GM12878 (cell line): ENCODE measurements at regions not wholly inside any gene's neighbourhood (a gene's known extent, or its start where the extent isn't known, plus 50 kb on each side); places are given as distances from the start of the nearest gene placed in this dataset.

Source experiments
- ATAC-seq: fragments of 200-7000 bp; cut with Tn5 transposase; 3 replicates; pipeline ENCODE4 v1.9.1; 2020; ENCODE audit warnings: mild to moderate bottlenecking, moderate library complexity
- BruUV-seq: library from RNA; stranded (reverse); fragments of 400-500 nt; replicated peaks from 2 replicates; lab custom pipeline; 2021; lab: Mats Ljungman, UMichigan
- CTCF ChIA-PET: fragments of 300-600 bp; sonication (Branson Sonifier 250); formaldehyde crosslinking; extraction: SDS; loops from one replicate; lab custom pipeline; 2021; ENCODE audit warnings: inconsistent platforms; lab: Yijun Ruan, JAX
- POLR2A ChIA-PET: fragments of 350-600 bp; formaldehyde crosslinking; extraction: SDS; loops from one replicate; lab custom pipeline; 2021; ENCODE audit warnings: inconsistent platforms; lab: Charles Lee
- RAD21 ChIA-PET: fragments of 300-600 bp; sonication (Branson Sonifier 250); formaldehyde crosslinking; loops from one replicate; lab custom pipeline; 2023; ENCODE audit warnings: antibody characterized with exemption; ENCODE audit not compliant: unreplicated experiment; lab: Charles Lee
- SMC1A ChIA-PET: fragments of 300-600 bp; sonication (Branson Sonifier 250); formaldehyde crosslinking; loops from one replicate; lab custom pipeline; 2023; ENCODE audit not compliant: unreplicated experiment, uncharacterized antibody; lab: Charles Lee
- DNase-seq: peaks from one replicate; pipeline ENCODE4 v3.0.0-alpha.2; 2011; ENCODE audit warnings: low read depth, low spot score
- FAIRE-seq: peaks from 3 replicates; lab custom pipeline; 2011; peaks lifted over from hg19 to GRCh38; lab: Jason Lieb, UNC
- H2AFZ ChIP-seq: 2 replicates; pipeline ENCODE4 v1.6.0; 2011; ENCODE audit warnings: low read depth, low read length, control low read depth; ENCODE audit not compliant: control insufficient read depth
- H3K27ac ChIP-seq: 2 replicates; pipeline ENCODE4 v1.5.1; 2011; ENCODE audit warnings: control low read depth; ENCODE audit not compliant: control insufficient read depth, insufficient read depth
- H3K27me3 ChIP-seq, 2 experiments: replicated peaks in 1 of 2; 2 replicates each; pipeline versions ENCODE4 v1.6.0 to v1.6.1; 2011; ENCODE audit warnings: low read length in 1 of 2; ENCODE audit not compliant: control insufficient read depth in 2 of 2, insufficient read depth in 2 of 2
- H3K36me3 ChIP-seq, 2 experiments: 2 replicates each; pipeline ENCODE4 v1.5.1; 2011; ENCODE audit warnings: low read length in 1 of 2; ENCODE audit not compliant: control insufficient read depth in 2 of 2, insufficient read depth in 2 of 2
- H3K4me1 ChIP-seq: 2 replicates; pipeline ENCODE4 v1.6.1; 2011; ENCODE audit warnings: mild to moderate bottlenecking, low read length, moderate library complexity, mixed read lengths; ENCODE audit not compliant: control insufficient read depth, insufficient read depth
- H3K4me2 ChIP-seq: 2 replicates; pipeline ENCODE4 v1.6.0; 2011; ENCODE audit warnings: control low read depth; ENCODE audit not compliant: control insufficient read depth, insufficient read depth
- H3K4me3 ChIP-seq: fragments of 200-600 bp; sonication (generic); 2 replicates; pipeline ENCODE4 v1.5.1; 2016
- H3K79me2 ChIP-seq: 2 replicates; pipeline ENCODE4 v1.6.0; 2011; ENCODE audit warnings: low read length; ENCODE audit not compliant: control insufficient read depth, insufficient read depth
- H3K9ac ChIP-seq: 2 replicates; pipeline ENCODE4 v1.8.0; 2011; ENCODE audit warnings: low read length, control low read depth, mixed read lengths; ENCODE audit not compliant: control insufficient read depth, insufficient read depth
- H3K9me3 ChIP-seq: replicated peaks from 3 replicates; pipeline ENCODE4 v1.5.1; 2011; ENCODE audit warnings: mild to moderate bottlenecking, low read length; ENCODE audit not compliant: control insufficient read depth, insufficient read depth
- H4K20me1 ChIP-seq: 2 replicates; pipeline ENCODE4 v1.6.0; 2011; ENCODE audit not compliant: control insufficient read depth, insufficient read depth
- ASH2L ChIP-seq: fragments of 300-600, 200-600 bp; sonication (generic); IDR thresholded peaks from 2 replicates; pipeline ENCODE4 v1.6.1; 2017; ENCODE audit warnings: low read depth, mild to moderate bottlenecking, borderline replicate concordance
- ATF7 ChIP-seq: fragments of 450-650 bp; IDR thresholded peaks from 2 replicates; pipeline ENCODE4 v1.6.1; 2016; ENCODE audit warnings: low read depth, mild to moderate bottlenecking
- BHLHE40 ChIP-seq, 2 experiments: fragments of 450-650 bp in 1 of 2; IDR thresholded peaks; 2 replicates each; pipeline ENCODE4 v1.6.1; 2011 to 2017; ENCODE audit warnings: low read depth in 2 of 2, borderline replicate concordance in 1 of 2, improper control_type of control experiment in 1 of 2, low read length in 1 of 2, mild to moderate bottlenecking in 1 of 2
- CEBPB ChIP-seq, 2 experiments: fragments of 150-350 bp in 1 of 2; IDR thresholded peaks; 2 replicates each; pipeline ENCODE4 v1.6.1; 2012 to 2014; ENCODE audit warnings: low read depth in 2 of 2, low read length in 2 of 2, borderline replicate concordance in 1 of 2, inconsistent platforms in 1 of 2
- IRF3 ChIP-seq: fragments of 450-650 bp; IDR thresholded peaks from 2 replicates; pipeline ENCODE4 v1.6.1; 2014; ENCODE audit warnings: mild to moderate bottlenecking
- JUND ChIP-seq: IDR thresholded peaks from 2 replicates; pipeline ENCODE4 v1.6.1; 2012; ENCODE audit warnings: low read depth, mild to moderate bottlenecking, low read length, improper control_type of control experiment, moderate library complexity
- MLLT1 ChIP-seq: fragments of 450-650 bp; IDR thresholded peaks from 2 replicates; pipeline ENCODE4 v1.6.1; 2016; ENCODE audit warnings: mild to moderate bottlenecking
- MXI1 ChIP-seq: fragments of 150-350 bp; IDR thresholded peaks from 2 replicates; pipeline ENCODE4 v1.6.1; 2011; ENCODE audit warnings: low read depth, mild to moderate bottlenecking, inconsistent platforms, low read length, improper control_type of control experiment
- MYC ChIP-seq: IDR thresholded peaks from 2 replicates; pipeline ENCODE4 v1.6.1; 2011; ENCODE audit warnings: mild to moderate bottlenecking, low read length, moderate library complexity, inconsistent platforms; ENCODE audit not compliant: insufficient read depth, insufficient replicate concordance, insufficient read length, severe bottlenecking
- NFXL1 ChIP-seq: fragments of 450-650 bp; IDR thresholded peaks from 2 replicates; pipeline ENCODE4 v1.6.1; 2017; ENCODE audit warnings: antibody characterized with exemption, mild to moderate bottlenecking, borderline replicate concordance
- PML ChIP-seq: IDR thresholded peaks from 2 replicates; pipeline ENCODE4 v1.6.1; 2012; ENCODE audit warnings: low read length, inconsistent platforms
- RELA ChIP-seq: fragments of 450-650 bp; IDR thresholded peaks from 2 replicates; pipeline ENCODE4 v1.8.0; 2014; ENCODE audit warnings: borderline replicate concordance; ENCODE audit not compliant: partially characterized antibody
- SMARCA5 ChIP-seq: fragments of 450-650 bp; IDR thresholded peaks from 2 replicates; pipeline ENCODE4 v1.6.1; 2017; ENCODE audit warnings: mild to moderate bottlenecking
- USF2 ChIP-seq: IDR thresholded peaks from 2 replicates; pipeline ENCODE4 v1.6.1; 2011; ENCODE audit warnings: low read depth, low read length, improper control_type of control experiment, borderline replicate concordance
- ZNF207 ChIP-seq: fragments of 450-650 bp; IDR thresholded peaks from 2 replicates; pipeline ENCODE4 v1.6.1; 2014; ENCODE audit warnings: antibody characterized with exemption, mild to moderate bottlenecking, borderline replicate concordance
- WGBS: methylation state at CpG from one replicate; pipeline ENCODE4 v1.1.6; 2016; ENCODE audit warnings: low lambda C conversion rate; ENCODE audit not compliant: insufficient replicate concordance, insufficient coverage; ENCODE audit errors: missing lambda C conversion rate; 5-methylcytosine and 5-hydroxymethylcytosine counted together
- in situ Hi-C: fragments of 300-500 bp; cut with MboI; formaldehyde crosslinking; loops from 9 replicates; pipeline ENCODE4 v1.14.3; 2018; ENCODE audit warnings: mixed read lengths
- intact Hi-C: fragments of 100-400 bp; cut with micrococcal nuclease; formaldehyde crosslinking; loops from one replicate; pipeline ENCODE4 v1.14.2; 2022; ENCODE audit not compliant: unreplicated experiment

GRCh38 chr1:60386249-60386648 is 312.7 kb upstream of the C1orf87 start:
- 19% methylated on average over 3 of the region's 3 CpGs for WGBS
- no peak for FAIRE-seq
- SMC1A ChIA-PET = interaction anchor here (0.6 kb wide), 1 partner anchor 903 kb away, joined by 3 read pairs; no protein-coding TSS in a partner anchor

More at GRCh38 chr1:60386249-60386648, 312.7 kb upstream of the C1orf87 start:
- DNase-seq (no peak), ATAC-seq (no peak)
- Histone ChIP-seq H3K4me1 (peaks cover 7% of the 10 kb centered on the region), H2AFZ (no peak overlapping the region), H3K9ac (no peak overlapping the region), H3K4me2 (no peak overlapping the region), H3K36me3 (no peaks in the 10 kb centered on the region), H3K4me3 (no peak overlapping the region), H3K27ac (no peak overlapping the region), H3K79me2 (no peaks in the 10 kb centered on the region), H3K9me3 (no peaks in the 10 kb centered on the region), H4K20me1 (no peaks in the 10 kb centered on the region), H3K27me3 (no peaks in the 10 kb centered on the region)
- intact Hi-C loops (no loop called here), in situ Hi-C loops (no loop called here)
- ChIA-PET CTCF (no interaction called here), RAD21 (no interaction called here), POLR2A (no interaction called here)
- TF ChIP-seq IRF3 (no peak), MXI1 (no peak), ASH2L (no peak), ZNF207 (no peak), MYC (no peak), CEBPB (IDR thresholded peaks at IDR 0.05; ENCODE audit: borderline replicate concordance in 1 of 2, low read depth in 2 of 2, low read length in 2 of 2) (no peak), PML (no peak), NFXL1 (no peak), ATF7 (no peak), USF2 (no peak), SMARCA5 (no peak), RELA (no peak), BHLHE40 (IDR thresholded peaks at IDR 0.05; ENCODE audit: borderline replicate concordance in 1 of 2, low read depth in 2 of 2, low read length in 1 of 2) (no peak), MLLT1 (no peak), JUND (no peak)
- no TSS peak for BruUV-seq
